ENCODE measurements at regions not wholly inside any gene's neighbourhood (a gene's known extent, or its start where the extent isn't known, plus 50 kb on each side); places are given as distances from the start of the nearest gene placed in this dataset.

GRCh38 chr18:22057908-22058527, 111.4 kb upstream of the GATA6 start:
- no peak overlapping the region for H3K27ac Mint-ChIP-seq
- DNase-seq (ENCODE audit: low spot score) (no peak), ATAC-seq (no peak)
- H3K36me3 Mint-ChIP-seq: no peaks in the 10 kb centered on the region
- 0 out of 2 replicates have a peak, but pooled peaks cover 3% of the 10 kb centered on the region for H3K4me1 Mint-ChIP-seq
- no peak overlapping the region for H3K4me3 Mint-ChIP-seq
- ChIA-PET POLR2A (no interaction called here), CTCF (interaction anchor here (0.6 to 1.0 kb wide), 2 partner anchors 60 to 670 kb away, joined by 3 to 5 read pairs; no protein-coding TSS in a partner anchor)
- H3K9me3 Mint-ChIP-seq: no peaks in the 10 kb centered on the region; the same call in 1 of the 2 replicates
- no peaks in the 10 kb centered on the region for H3K27me3 Mint-ChIP-seq (ENCODE audit: low read depth)
- TF ChIP-seq NFATC4 (CRISPR knock-in tag; IDR thresholded peaks at IDR 0.05) (no peak), ZMAT4 (CRISPR knock-in tag; IDR thresholded peaks at IDR 0.05) (no peak), JAZF1 (CRISPR knock-in tag; IDR thresholded peaks at IDR 0.05) (no peak), E2F1 (CRISPR knock-in tag; IDR thresholded peaks at IDR 0.05) (no peak), NR1H2 (CRISPR knock-in tag; IDR thresholded peaks at IDR 0.05) (no peak), TCF7 (CRISPR knock-in tag; IDR thresholded peaks at IDR 0.05; ENCODE audit: low read depth) (no peak), AR (CRISPR knock-in tag; IDR thresholded peaks at IDR 0.05) (no peak), ZBTB43 (CRISPR knock-in tag; IDR thresholded peaks at IDR 0.05) (no peak), ERG (CRISPR knock-in tag; IDR thresholded peaks at IDR 0.05) (no peak), NFE2L1 (CRISPR knock-in tag; IDR thresholded peaks at IDR 0.05) (no peak), PREB (CRISPR knock-in tag; IDR thresholded peaks at IDR 0.05; ENCODE audit: borderline replicate concordance) (no peak), ATF6 (CRISPR knock-in tag; IDR thresholded peaks at IDR 0.05) (no peak), ZNF512 (CRISPR knock-in tag; IDR thresholded peaks at IDR 0.05; ENCODE audit: borderline replicate concordance) (no peak), SOX15 (CRISPR knock-in tag; IDR thresholded peaks at IDR 0.05) (no peak), TEAD4 (CRISPR knock-in tag; IDR thresholded peaks at IDR 0.05) (no peak), RORB (CRISPR knock-in tag; IDR thresholded peaks at IDR 0.05) (no peak)
